ENCODE measurements at regions not wholly inside any gene's neighbourhood (a gene's known extent, or its start where the extent isn't known, plus 50 kb on each side); places are given as distances from the start of the nearest gene placed in this dataset.

DNA sequence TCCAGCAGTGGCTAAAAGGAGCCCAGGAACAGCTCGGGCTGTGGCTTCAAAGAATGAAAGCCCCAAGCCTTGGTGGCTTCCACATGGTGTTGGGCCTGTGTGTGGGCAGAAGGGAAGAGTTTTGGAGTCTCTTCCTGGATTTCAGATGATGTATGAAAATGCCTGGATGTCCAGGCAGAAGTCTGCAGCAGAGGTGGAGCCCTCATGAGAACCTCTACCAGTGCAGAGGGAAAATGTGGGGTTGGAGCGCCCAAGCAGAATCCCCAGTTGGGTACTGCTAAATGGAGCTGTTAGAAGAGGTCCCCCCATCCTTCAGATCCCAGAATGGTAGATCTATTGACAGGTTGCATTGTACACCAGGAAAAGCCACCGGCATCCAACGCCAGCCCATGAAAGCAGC lies 412.1 kb downstream of the TDRD15 start:
- TF ChIP-seq RFX5 (IDR thresholded peaks at IDR 0.05) (no peak), FOXS1 (CRISPR knock-in tag; IDR thresholded peaks at IDR 0.05) (no peak), JUN (IDR thresholded peaks at IDR 0.05) (no peak), SMC3 (IDR thresholded peaks at IDR 0.05) (no peak), RAD21 (conservative IDR thresholded peaks at IDR 0.05 in 1 of 2, IDR thresholded peaks at IDR 0.05 in 1 of 2) (no peak), MAFK (IDR thresholded peaks at IDR 0.05; ENCODE audit: partially characterized antibody) (no peak), POLR2A (IDR thresholded peaks at IDR 0.05; ENCODE audit: low read length) (no peak), CEBPB (IDR thresholded peaks at IDR 0.05) (no peak), HOXA7 (CRISPR knock-in tag; IDR thresholded peaks at IDR 0.05) (no peak), CHD4 (IDR thresholded peaks at IDR 0.05; ENCODE audit: borderline replicate concordance) (no peak)
- TF ChIP-seq, protein P1, sequence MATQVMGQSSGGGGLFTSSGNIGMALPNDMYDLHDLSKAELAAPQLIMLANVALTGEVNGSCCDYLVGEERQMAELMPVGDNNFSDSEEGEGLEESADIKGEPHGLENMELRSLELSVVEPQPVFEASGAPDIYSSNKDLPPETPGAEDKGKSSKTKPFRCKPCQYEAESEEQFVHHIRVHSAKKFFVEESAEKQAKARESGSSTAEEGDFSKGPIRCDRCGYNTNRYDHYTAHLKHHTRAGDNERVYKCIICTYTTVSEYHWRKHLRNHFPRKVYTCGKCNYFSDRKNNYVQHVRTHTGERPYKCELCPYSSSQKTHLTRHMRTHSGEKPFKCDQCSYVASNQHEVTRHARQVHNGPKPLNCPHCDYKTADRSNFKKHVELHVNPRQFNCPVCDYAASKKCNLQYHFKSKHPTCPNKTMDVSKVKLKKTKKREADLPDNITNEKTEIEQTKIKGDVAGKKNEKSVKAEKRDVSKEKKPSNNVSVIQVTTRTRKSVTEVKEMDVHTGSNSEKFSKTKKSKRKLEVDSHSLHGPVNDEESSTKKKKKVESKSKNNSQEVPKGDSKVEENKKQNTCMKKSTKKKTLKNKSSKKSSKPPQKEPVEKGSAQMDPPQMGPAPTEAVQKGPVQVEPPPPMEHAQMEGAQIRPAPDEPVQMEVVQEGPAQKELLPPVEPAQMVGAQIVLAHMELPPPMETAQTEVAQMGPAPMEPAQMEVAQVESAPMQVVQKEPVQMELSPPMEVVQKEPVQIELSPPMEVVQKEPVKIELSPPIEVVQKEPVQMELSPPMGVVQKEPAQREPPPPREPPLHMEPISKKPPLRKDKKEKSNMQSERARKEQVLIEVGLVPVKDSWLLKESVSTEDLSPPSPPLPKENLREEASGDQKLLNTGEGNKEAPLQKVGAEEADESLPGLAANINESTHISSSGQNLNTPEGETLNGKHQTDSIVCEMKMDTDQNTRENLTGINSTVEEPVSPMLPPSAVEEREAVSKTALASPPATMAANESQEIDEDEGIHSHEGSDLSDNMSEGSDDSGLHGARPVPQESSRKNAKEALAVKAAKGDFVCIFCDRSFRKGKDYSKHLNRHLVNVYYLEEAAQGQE (IDR thresholded peaks at IDR 0.05), result no peak
- TF ChIP-seq, protein P2, sequence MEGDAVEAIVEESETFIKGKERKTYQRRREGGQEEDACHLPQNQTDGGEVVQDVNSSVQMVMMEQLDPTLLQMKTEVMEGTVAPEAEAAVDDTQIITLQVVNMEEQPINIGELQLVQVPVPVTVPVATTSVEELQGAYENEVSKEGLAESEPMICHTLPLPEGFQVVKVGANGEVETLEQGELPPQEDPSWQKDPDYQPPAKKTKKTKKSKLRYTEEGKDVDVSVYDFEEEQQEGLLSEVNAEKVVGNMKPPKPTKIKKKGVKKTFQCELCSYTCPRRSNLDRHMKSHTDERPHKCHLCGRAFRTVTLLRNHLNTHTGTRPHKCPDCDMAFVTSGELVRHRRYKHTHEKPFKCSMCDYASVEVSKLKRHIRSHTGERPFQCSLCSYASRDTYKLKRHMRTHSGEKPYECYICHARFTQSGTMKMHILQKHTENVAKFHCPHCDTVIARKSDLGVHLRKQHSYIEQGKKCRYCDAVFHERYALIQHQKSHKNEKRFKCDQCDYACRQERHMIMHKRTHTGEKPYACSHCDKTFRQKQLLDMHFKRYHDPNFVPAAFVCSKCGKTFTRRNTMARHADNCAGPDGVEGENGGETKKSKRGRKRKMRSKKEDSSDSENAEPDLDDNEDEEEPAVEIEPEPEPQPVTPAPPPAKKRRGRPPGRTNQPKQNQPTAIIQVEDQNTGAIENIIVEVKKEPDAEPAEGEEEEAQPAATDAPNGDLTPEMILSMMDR (IDR thresholded peaks at IDR 0.05), result no peak
- TF ChIP-seq, protein P3, sequence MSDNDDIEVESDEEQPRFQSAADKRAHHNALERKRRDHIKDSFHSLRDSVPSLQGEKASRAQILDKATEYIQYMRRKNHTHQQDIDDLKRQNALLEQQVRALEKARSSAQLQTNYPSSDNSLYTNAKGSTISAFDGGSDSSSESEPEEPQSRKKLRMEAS (IDR thresholded peaks at IDR 0.05), result no peak
